Esophagus muscularis mucosa (tissue), 3 donors: ENCODE measurements at regions not wholly inside any gene's neighbourhood (a gene's known extent, or its start where the extent isn't known, plus 50 kb on each side); places are given as distances from the start of the nearest gene placed in this dataset.

ENCODE experiments used
- POLR2A ChIP-seq: fragments of 450-650 bp; IDR thresholded peaks from one replicate; pipeline ENCODE4 v1.6.1; 2017; ENCODE audit warnings: antibody characterized with exemption, moderate library complexity, mild to moderate bottlenecking, low read depth
- TF ChIP-seq, protein P1 (sequence below), 3 experiments: fragments of 200-600 bp in 2 of 3; fragments of 450-650 bp in 1 of 3; sonication (generic) in 2 of 3; IDR thresholded peaks; one replicate each; pipeline ENCODE4 v1.5.1; 2017 to 2019; ENCODE audit warnings: antibody characterized with exemption in 3 of 3, mild to moderate bottlenecking in 2 of 3, moderate library complexity in 1 of 3

DNA sequence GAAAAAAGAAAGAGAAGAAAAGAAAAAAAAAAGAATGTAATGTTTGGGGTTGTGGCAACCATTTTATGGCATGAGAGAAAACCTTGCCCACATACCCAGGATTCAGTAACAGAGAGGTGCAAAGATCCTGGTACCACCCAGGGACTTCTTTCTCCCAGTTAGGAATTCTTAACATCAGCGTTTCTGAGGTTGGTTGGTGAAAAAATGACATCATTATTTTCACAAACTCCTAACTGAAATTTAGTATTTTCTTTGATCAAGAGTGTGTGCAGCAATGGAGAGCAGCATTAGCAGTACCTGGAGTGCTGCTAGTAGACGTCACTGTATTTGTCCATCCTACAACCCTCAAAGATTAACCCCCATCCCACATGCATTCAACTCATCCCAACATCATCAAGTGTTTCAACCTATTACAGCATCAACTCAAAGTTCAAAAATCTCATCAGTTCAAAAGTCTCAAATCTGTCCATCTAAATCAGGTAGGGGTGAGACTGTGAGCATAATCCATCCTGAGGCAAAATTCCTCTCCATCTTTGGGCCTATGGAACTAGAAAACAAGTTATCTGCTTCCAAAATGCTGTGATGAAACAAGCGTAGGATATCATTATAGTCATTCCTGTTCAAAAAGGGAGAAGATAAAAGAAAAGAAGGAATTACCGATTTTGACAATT is 60.1 kb upstream of the MSX2 start:
- TF ChIP-seq, protein P1, sequence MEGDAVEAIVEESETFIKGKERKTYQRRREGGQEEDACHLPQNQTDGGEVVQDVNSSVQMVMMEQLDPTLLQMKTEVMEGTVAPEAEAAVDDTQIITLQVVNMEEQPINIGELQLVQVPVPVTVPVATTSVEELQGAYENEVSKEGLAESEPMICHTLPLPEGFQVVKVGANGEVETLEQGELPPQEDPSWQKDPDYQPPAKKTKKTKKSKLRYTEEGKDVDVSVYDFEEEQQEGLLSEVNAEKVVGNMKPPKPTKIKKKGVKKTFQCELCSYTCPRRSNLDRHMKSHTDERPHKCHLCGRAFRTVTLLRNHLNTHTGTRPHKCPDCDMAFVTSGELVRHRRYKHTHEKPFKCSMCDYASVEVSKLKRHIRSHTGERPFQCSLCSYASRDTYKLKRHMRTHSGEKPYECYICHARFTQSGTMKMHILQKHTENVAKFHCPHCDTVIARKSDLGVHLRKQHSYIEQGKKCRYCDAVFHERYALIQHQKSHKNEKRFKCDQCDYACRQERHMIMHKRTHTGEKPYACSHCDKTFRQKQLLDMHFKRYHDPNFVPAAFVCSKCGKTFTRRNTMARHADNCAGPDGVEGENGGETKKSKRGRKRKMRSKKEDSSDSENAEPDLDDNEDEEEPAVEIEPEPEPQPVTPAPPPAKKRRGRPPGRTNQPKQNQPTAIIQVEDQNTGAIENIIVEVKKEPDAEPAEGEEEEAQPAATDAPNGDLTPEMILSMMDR (IDR thresholded peaks at IDR 0.05), result no peak
- TF ChIP-seq POLR2A, result no peak
